HCT116 (cell line): ENCODE measurements at regions not wholly inside any gene's neighbourhood (a gene's known extent, or its start where the extent isn't known, plus 50 kb on each side); places are given as distances from the start of the nearest gene placed in this dataset.

Source experiments
- ATAC-seq: fragments of 200-7000 bp; cut with Tn5 transposase; 2 replicates; pipeline ENCODE4 v1.9.1; 2020; ENCODE audit warnings: mild to moderate bottlenecking, moderate library complexity
- BruUV-seq: library from RNA; stranded (reverse); fragments of 400-500 nt; replicated peaks from 2 replicates; lab custom pipeline; 2021; lab: Mats Ljungman, UMichigan
- CTCF ChIA-PET: fragments of 300-600 bp; sonication (Branson Sonifier 250); formaldehyde crosslinking; loops from one replicate; lab custom pipeline; 2021; ENCODE audit warnings: antibody characterized with exemption; lab: Charles Lee
- POLR2A ChIA-PET: fragments of 300-600, 350-600 bp; sonication (Branson Sonifier 250); formaldehyde crosslinking; loops from one replicate; lab custom pipeline; 2021; ENCODE audit warnings: antibody characterized with exemption; lab: Charles Lee
- RAD21 ChIA-PET, 2 experiments: fragments of 300-600 bp; sonication (Branson Sonifier 250); formaldehyde crosslinking; loops; one replicate each; lab custom pipeline; 2023; ENCODE audit warnings: low total read pairs in 2 of 2; ENCODE audit not compliant: uncharacterized antibody in 2 of 2, unreplicated experiment in 2 of 2, low non-redundant PET in 1 of 2; lab: Charles Lee
- DNase-seq: peaks from one replicate; pipeline ENCODE4 v3.0.0-alpha.2; 2010; ENCODE audit warnings: low read depth, low spot score
- H2AFZ ChIP-seq: fragments of 200-600 bp; shearing (Covaris generic), sonication (generic); 2 replicates; pipeline ENCODE4 v1.6.1; 2017; ENCODE audit warnings: low read depth, mixed run types, mixed read lengths, antibody characterized with exemption, low read length; ENCODE audit not compliant: poor library complexity, severe bottlenecking
- H3K27ac ChIP-seq: 2 replicates; pipeline ENCODE4 v1.5.1; 2012; ENCODE audit warnings: low read depth, low read length
- H3K27me3 ChIP-seq: fragments of 200-600 bp; sonication (generic); 2 replicates; pipeline ENCODE4 v1.6.1; 2016; ENCODE audit warnings: mixed run types, low read length, mixed read lengths; ENCODE audit not compliant: insufficient read depth
- H3K36me3 ChIP-seq, 2 experiments: fragments of 200-500 bp in 1 of 2; fragments of 200-600 bp in 1 of 2; sonication (Bioruptor generic) in 1 of 2; sonication (generic) in 1 of 2; 2 replicates each; pipeline versions ENCODE4 v1.5.1 to v1.6.1; 2014 to 2016; ENCODE audit warnings: low read length in 2 of 2, inconsistent platforms in 1 of 2, mixed read lengths in 1 of 2, mixed run types in 1 of 2; ENCODE audit not compliant: insufficient read depth in 2 of 2, control insufficient read depth in 1 of 2
- H3K4me1 ChIP-seq, 2 experiments: fragments of 200-600 bp in 1 of 2; sonication (generic) in 1 of 2; 2 replicates each; pipeline versions ENCODE4 v1.5.1 to v1.6.1; 2012 to 2017; ENCODE audit warnings: low read length in 2 of 2, inconsistent platforms in 1 of 2, mild to moderate bottlenecking in 1 of 2, mixed read lengths in 1 of 2, mixed run types in 1 of 2, moderate library complexity in 1 of 2; ENCODE audit not compliant: insufficient read depth in 2 of 2, control insufficient read depth in 1 of 2
- H3K4me2 ChIP-seq: fragments of 200-600 bp; sonication (generic); 2 replicates; pipeline ENCODE4 v1.6.1; 2017; ENCODE audit warnings: mixed run types, low read length, mixed read lengths
- H3K4me3 ChIP-seq, 2 experiments: fragments of 200-600 bp in 1 of 2; sonication (generic) in 1 of 2; replicated peaks in 1 of 2; 2 replicates each; pipeline ENCODE4 v1.5.1; 2011 to 2016; ENCODE audit warnings: low read length in 2 of 2, control low read depth in 1 of 2, low read depth in 1 of 2, mild to moderate bottlenecking in 1 of 2, mixed read lengths in 1 of 2, mixed run types in 1 of 2
- H3K79me2 ChIP-seq: fragments of 200-600 bp; sonication (generic); 2 replicates; pipeline ENCODE4 v1.6.1; 2017; ENCODE audit warnings: mild to moderate bottlenecking, mixed run types, low read length, moderate library complexity, mixed read lengths; ENCODE audit not compliant: insufficient read depth
- H3K9ac ChIP-seq: fragments of 200-600 bp; sonication (generic); 2 replicates; pipeline ENCODE4 v1.6.1; 2016; ENCODE audit warnings: low read length, mixed read lengths
- H3K9me2 ChIP-seq: fragments of 200-600 bp; sonication (generic), shearing (Covaris generic); 2 replicates; pipeline ENCODE4 v1.6.1; 2017; ENCODE audit warnings: mixed run types, mild to moderate bottlenecking, moderate library complexity; ENCODE audit not compliant: insufficient read depth
- H3K9me3 ChIP-seq, 2 experiments: fragments of 200-500 bp in 1 of 2; fragments of 200-600 bp in 1 of 2; sonication (Bioruptor generic) in 1 of 2; sonication (generic) in 1 of 2; 2 replicates each; pipeline ENCODE4 v1.6.1; 2014 to 2017; ENCODE audit warnings: low read length in 2 of 2, mixed read lengths in 2 of 2, inconsistent platforms in 1 of 2, low read depth in 1 of 2, mild to moderate bottlenecking in 1 of 2, mixed run types in 1 of 2, moderate library complexity in 1 of 2; ENCODE audit not compliant: control insufficient read depth in 1 of 2, insufficient read depth in 1 of 2
- H4K20me1 ChIP-seq: fragments of 200-600 bp; sonication (generic), shearing (Covaris generic); 2 replicates; pipeline ENCODE4 v1.6.1; 2017; ENCODE audit warnings: mixed run types, mild to moderate bottlenecking, moderate library complexity; ENCODE audit not compliant: insufficient read depth
- ATF3 ChIP-seq: IDR thresholded peaks from 2 replicates; pipeline ENCODE4 v1.6.1; 2012
- CBX3 ChIP-seq: IDR thresholded peaks from 2 replicates; pipeline ENCODE4 v1.6.1; 2012; ENCODE audit warnings: low read depth
- CEBPB ChIP-seq: IDR thresholded peaks from 2 replicates; pipeline ENCODE4 v1.6.1; 2012; ENCODE audit warnings: low read depth
- CTCF ChIP-seq, 3 experiments: fragments of 200-600 bp in 1 of 3; sonication (generic) in 1 of 3; IDR thresholded peaks in 2 of 3; conservative IDR thresholded peaks in 1 of 3; 2 replicates each; pipeline ENCODE4 v1.5.1; 2012 to 2017; ENCODE audit warnings: low read depth in 2 of 3, low read length in 2 of 3, antibody characterized with exemption in 1 of 3, borderline replicate concordance in 1 of 3, control low read depth in 1 of 3, mild to moderate bottlenecking in 1 of 3, mixed read lengths in 1 of 3, mixed run types in 1 of 3, moderate library complexity in 1 of 3; ENCODE audit not compliant: insufficient read depth in 1 of 3
- ELF1 ChIP-seq: IDR thresholded peaks from 2 replicates; pipeline ENCODE4 v1.6.1; 2012; ENCODE audit warnings: low read depth, borderline replicate concordance
- EZH2phosphoT487 ChIP-seq: fragments of 200-600 bp; IDR thresholded peaks from 2 replicates; pipeline ENCODE4 v1.6.1; 2018; ENCODE audit warnings: antibody characterized with exemption, borderline replicate concordance
- FOSL1 ChIP-seq: IDR thresholded peaks from 2 replicates; pipeline ENCODE4 v1.6.1; 2012; ENCODE audit warnings: low read depth
- JUND ChIP-seq: IDR thresholded peaks from 2 replicates; pipeline ENCODE4 v1.6.1; 2012
- MAX ChIP-seq: IDR thresholded peaks from 2 replicates; pipeline ENCODE4 v1.6.1; 2012
- POLR2A ChIP-seq: IDR thresholded peaks from 2 replicates; pipeline ENCODE4 v1.7.0; 2011; ENCODE audit warnings: borderline replicate concordance; ENCODE audit not compliant: insufficient read depth, insufficient read length; ENCODE audit errors: extremely low read depth
- POLR2AphosphoS5 ChIP-seq: IDR thresholded peaks from 2 replicates; pipeline ENCODE4 v1.6.1; 2011; ENCODE audit warnings: mild to moderate bottlenecking, low read depth, low read length, moderate library complexity
- RAD21 ChIP-seq: IDR thresholded peaks from 2 replicates; pipeline ENCODE4 v1.6.1; 2012; ENCODE audit warnings: low read depth, mild to moderate bottlenecking
- REST ChIP-seq: IDR thresholded peaks from 2 replicates; pipeline ENCODE4 v1.6.1; 2012; ENCODE audit warnings: low read depth
- YY1 ChIP-seq: IDR thresholded peaks from 2 replicates; pipeline ENCODE4 v1.6.1; 2011; ENCODE audit warnings: low read length, low read depth, moderate library complexity, mild to moderate bottlenecking; ENCODE audit not compliant: insufficient replicate concordance; ENCODE audit errors: extremely low read depth
- ZFX ChIP-seq: fragments of 450-650 bp; IDR thresholded peaks from 2 replicates; pipeline ENCODE4 v1.6.1; 2017
- ZNF274 ChIP-seq: fragments of 200-500 bp; sonication (Bioruptor generic); IDR thresholded peaks from 2 replicates; pipeline ENCODE4 v1.6.1; 2014; ENCODE audit warnings: mild to moderate bottlenecking, low read depth, low read length, inconsistent platforms
- intact Hi-C: fragments of 100-400 bp; cut with micrococcal nuclease; formaldehyde crosslinking; loops from 2 replicates; pipeline ENCODE4 v1.10.0; 2022

- Histone ChIP-seq H3K36me3 (no peaks in the 10 kb centered on the region), H3K4me3 (no peak overlapping the region), H3K9me2 (no peaks in the 10 kb centered on the region), H3K9ac (no peak overlapping the region), H3K4me2 (no peak overlapping the region), H3K27me3 (no peaks in the 10 kb centered on the region)
- no TSS peak for BruUV-seq
- RAD21 ChIA-PET: no interaction called here
- TF ChIP-seq ELF1 (no peak), JUND (no peak), RAD21 (no peak), FOSL1 (no peak), YY1 (no peak), POLR2A (no peak), MAX (no peak), ATF3 (no peak), ZNF274 (no peak), ZFX (no peak), POLR2AphosphoS5 (no peak)
- TF ChIP-seq, all 23 proteins: peak for 0
- no peak overlapping the region for H2AFZ ChIP-seq
- POLR2A ChIA-PET: no interaction called here
- H3K27ac ChIP-seq: no peak overlapping the region
- DNase-seq (no peak), ATAC-seq (no peak)
- H3K4me1 ChIP-seq: no peaks in the 10 kb centered on the region
- CTCF ChIA-PET: no interaction called here
- no peaks in the 10 kb centered on the region for H3K79me2 ChIP-seq
- H4K20me1 ChIP-seq: no peaks in the 10 kb centered on the region
- intact Hi-C loops: no loop called here
- H3K9me3 ChIP-seq: no peaks in the 10 kb centered on the region
Measured at GRCh38 chrX:45868425-45868824, 667.7 kb upstream of the DIPK2B start.

- BruUV-seq: no TSS peak
- ChIA-PET RAD21 (no interaction called here), POLR2A (no interaction called here), CTCF (no interaction called here)
- Histone ChIP-seq H3K79me2 (no peaks in the 10 kb centered on the region), H3K9ac (no peak overlapping the region), H3K4me3 (no peak overlapping the region), H3K27ac (no peak overlapping the region), H3K4me1 (peaks cover 0 to 12% of the 10 kb centered on the region in 2 experiments; a peak in 1 of 4 replicates), H3K4me2 (no peak overlapping the region), H3K9me2 (no peaks in the 10 kb centered on the region), H3K36me3 (no peaks in the 10 kb centered on the region), H3K9me3 (no peaks in the 10 kb centered on the region), H3K27me3 (no peaks in the 10 kb centered on the region), H4K20me1 (no peaks in the 10 kb centered on the region), H2AFZ (no peak overlapping the region)
- no peak for DNase-seq
- ATAC-seq: no peak
- intact Hi-C loops: no loop called here
- TF ChIP-seq FOSL1 (no peak), ELF1 (no peak), POLR2A (no peak), REST (no peak), CTCF (IDR thresholded peaks at IDR 0.05 in 2 of 3, conservative IDR thresholded peaks at IDR 0.05 in 1 of 3; ENCODE audit: borderline replicate concordance in 1 of 3, insufficient read depth in 1 of 3, low read depth in 2 of 3, low read length in 2 of 3) (no peak), EZH2phosphoT487 (no peak), MAX (no peak), CBX3 (no peak), CEBPB (no peak)
Measured at GRCh38 chrX:45862801-45863200, 662.1 kb upstream of the DIPK2B start.
